HG03066 (cell line): ENCODE measurements at regions not wholly inside any gene's neighbourhood (a gene's known extent, or its start where the extent isn't known, plus 50 kb on each side); places are given as distances from the start of the nearest gene placed in this dataset.
"Not testable (repeated sequence)": the region's sequence is repeated elsewhere in the genome, so short reads cannot be mapped to it uniquely, and the experiment has no call there.

Experiments used
- ATAC-seq: cut with Tn5 transposase; IDR thresholded peaks from one replicate; pipeline ENCODE4 v1.9.1; 2021; ENCODE audit warnings: low read depth; ENCODE audit not compliant: unreplicated experiment

DNA sequence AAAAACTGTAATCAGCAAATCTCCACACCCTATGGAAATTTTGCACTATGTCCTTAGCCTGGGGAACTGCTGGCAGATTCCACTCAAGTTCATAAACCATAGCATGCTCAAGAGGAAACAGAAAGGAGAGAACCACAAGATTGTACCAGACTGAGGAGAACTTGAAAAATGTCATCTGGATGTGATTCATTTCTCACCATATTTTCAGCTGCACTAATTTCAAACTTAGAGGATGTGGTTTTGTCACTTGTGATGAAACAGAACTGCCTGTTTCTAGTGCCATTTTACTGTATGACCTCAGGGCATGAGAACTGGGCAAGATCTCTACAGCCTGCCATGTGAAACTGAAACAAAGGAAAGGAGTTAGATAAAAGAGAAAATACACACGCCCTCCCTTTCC, 1493.1 kb upstream of the FLRT2 start:
- no peak for ATAC-seq

DNA sequence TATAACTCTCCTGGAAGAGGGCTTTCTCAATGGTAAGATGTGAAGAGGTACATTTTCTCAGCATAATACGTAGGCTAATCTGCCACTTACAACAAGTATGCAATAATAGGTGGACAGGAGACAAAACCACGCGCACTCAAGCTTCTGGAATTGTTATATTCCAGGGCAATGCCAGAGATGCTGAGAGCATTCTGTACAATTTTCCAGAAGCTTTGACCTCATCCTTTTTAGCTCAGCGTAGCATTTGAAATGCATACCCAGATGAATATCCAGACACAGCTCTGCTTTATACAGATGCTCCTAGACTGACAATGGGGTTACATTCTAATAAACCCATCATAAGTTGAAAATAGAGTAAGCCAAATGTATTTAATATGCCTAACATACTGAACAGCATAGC, 1492.4 kb upstream of the FLRT2 start:
- no peak for ATAC-seq

- no peak for ATAC-seq
Measured at GRCh38 chr14:84040101-84040500, 1489.8 kb upstream of the FLRT2 start.

DNA sequence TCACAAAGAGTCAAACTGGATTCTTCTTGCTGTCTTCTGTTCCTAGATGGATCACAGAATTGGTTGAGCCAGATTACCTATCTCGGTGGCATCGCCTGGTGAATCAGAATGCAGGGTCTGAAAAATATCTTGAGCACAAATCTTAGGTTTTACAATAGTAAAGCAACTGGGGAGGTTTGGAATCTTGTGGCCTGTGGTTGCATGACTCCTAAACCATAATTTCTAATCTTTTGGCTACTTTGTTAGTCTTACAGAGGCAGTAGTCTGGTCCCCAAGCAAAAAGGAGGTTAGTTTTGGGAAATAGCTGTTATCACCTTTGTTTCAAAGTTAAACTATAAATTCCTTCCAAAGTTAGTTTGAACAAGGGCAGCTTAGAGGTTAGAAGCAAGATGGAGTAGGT, 1488.5 kb upstream of the FLRT2 start:
- no peak for ATAC-seq

- ATAC-seq = no peak
Measured at GRCh38 chr14:84042992-84043391, 1487.0 kb upstream of the FLRT2 start.

GRCh38 chr14:84064316-84065125, 1465.4 kb upstream of the FLRT2 start:
- no peak for ATAC-seq

DNA sequence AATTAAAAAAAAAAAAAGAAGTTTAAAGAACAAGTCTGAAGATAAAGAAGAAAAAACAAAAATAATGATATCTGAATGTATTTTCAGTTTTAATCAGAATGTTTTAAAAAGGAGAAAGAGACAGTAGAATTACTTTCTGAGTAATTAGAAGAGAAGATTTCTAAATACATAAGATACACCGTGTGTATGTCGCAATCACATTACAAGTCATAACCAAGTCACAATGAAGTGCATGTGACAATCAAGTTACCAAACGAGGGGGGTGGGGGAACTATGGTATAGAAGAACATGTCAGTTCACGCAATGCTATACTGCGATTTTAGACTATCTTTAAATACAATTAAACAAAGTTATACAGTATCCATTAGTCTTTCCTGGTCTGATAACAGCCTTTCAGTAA, 1464.1 kb upstream of the FLRT2 start:
- no peak for ATAC-seq

- ATAC-seq = no peak
Measured at GRCh38 chr14:84068288-84068687, 1461.7 kb upstream of the FLRT2 start.

- no peak for ATAC-seq
Measured at GRCh38 chr14:84071061-84071460, 1458.9 kb upstream of the FLRT2 start.

DNA sequence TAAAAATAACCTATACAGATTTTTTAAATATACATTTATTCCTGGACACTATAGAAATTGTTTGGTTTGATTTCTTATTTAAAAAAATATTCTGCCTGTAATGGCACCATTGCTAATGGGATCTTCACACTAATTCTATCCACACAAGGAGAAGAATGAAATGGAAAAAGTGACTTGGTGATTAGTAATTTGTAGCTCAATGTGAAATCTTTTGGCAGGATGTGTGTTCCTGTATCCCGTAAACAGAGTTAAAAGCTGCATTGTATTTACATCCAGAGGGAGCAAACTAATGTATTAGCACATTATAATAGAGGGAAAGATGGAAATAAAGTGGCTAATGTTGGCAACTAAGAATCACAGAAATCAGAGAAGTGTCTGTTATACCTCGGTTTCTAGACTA, 1455.3 kb upstream of the FLRT2 start:
- ATAC-seq = no peak

GRCh38 chr14:84080944-84081343, 1449.0 kb upstream of the FLRT2 start:
- ATAC-seq = no peak

- ATAC-seq = no peak
Measured at GRCh38 chr14:84084056-84084630, 1445.8 kb upstream of the FLRT2 start.

- ATAC-seq = no peak
Measured at GRCh38 chr14:84085493-84085892, 1444.5 kb upstream of the FLRT2 start.

DNA sequence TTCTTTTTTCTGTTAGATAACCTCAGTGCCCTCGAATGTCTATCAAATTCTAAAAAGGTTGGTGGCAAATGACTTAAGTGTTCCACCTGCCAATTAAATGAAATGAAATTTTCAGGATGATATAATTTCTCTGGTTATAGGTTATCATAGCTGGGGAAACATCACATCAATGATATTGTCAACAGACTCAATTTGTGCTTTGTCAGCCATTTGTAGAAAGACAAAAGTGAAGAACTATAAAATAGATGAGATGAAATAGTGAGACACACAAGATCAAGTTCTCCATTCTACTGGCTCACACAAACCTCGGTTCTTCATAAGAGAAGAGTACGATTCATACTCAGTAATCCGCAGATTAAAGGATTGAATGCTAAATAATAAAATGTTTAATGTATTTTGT, 1443.2 kb upstream of the FLRT2 start:
- ATAC-seq = no peak

GRCh38 chr14:84087986-84088531, 1441.9 kb upstream of the FLRT2 start:
- no peak for ATAC-seq

DNA sequence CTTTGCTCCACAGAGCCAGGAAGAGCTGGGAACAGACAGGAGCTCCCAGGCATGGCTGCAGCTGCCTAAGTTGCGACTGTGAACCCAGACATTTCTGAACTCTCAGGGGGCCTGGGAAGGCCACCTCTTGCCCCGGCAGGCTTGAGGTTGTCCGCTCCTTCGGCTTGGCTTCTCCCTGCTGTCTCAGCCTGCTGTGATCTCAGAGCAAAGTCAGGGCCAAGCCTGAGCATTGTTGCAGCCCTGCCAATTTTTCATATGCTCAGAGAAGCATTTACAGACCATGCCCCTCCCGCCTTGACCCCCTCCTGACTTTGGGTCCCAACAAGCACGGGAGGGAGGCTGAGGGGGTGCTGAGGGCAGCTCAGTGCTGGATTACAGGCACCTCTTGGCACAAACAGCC, 1439.1 kb upstream of the FLRT2 start:
- ATAC-seq = no peak

DNA sequence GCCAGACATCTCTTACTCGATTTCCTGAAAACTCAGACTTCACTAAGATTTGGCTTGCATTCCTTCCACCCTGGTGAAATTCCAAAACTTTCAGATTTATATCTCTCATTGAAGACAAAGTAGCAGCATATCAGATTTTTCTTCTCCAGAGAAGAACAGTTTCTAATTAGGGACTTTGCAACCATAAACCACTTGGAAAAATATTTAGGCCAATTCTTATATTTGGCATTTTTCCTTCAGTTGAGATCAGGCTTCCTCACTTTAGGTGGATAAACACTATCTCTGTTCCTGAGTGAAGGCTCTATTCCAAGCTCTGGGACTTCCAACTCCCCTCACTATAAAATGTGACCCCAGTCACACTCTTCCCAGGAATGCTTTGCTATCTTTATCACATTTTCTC, 1434.3 kb upstream of the FLRT2 start:
- ATAC-seq = no peak

DNA sequence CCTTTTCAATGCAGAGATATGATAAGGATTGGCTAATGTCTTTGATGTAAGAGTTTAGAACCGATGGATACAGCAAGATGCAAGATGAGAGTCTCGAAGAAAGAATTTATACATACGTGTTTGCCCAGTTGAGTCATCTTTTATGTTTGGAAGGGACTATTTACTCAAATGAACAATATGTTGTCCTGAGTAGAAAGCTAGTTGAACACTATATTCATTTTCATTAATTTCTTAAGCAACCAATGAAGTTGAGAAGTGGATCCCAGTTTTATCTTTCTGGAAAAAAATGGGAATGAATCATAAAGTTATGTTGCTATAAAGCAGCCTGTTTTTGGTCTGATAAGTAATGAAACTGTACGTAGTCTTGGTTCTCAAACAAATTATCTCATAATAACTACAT, 1431.7 kb upstream of the FLRT2 start:
- no peak for ATAC-seq

GRCh38 chr14:84099560-84099959, 1430.4 kb upstream of the FLRT2 start:
- not testable (repeated sequence) for ATAC-seq

DNA sequence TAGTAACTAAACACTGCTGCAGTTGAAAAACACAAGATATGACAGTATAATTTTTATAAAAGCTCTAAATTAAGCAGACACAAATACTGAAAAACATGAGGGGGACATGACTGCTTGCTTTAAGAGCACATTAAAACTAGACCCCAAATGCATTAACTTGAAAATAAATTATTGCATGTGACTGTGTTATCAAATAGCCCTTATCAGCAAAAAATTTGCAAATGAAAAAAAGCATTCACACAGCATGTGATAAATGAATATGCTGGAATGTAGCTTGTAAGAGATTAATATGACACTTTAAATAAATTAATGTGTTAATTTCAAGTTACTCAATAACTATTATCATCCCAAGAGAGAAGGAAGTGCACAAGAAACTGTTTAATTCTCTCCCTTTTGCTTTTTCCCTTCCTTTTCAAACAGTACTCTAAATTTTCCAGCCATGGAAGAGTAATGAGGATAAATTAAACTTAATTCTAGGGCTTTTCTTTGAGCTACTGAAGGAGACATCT, 1422.1 kb upstream of the FLRT2 start:
- no peak for ATAC-seq

- no peak for ATAC-seq
Measured at GRCh38 chr14:84108746-84109457, 1421.0 kb upstream of the FLRT2 start.
